ENCODE measurements at regions not wholly inside any gene's neighbourhood (a gene's known extent, or its start where the extent isn't known, plus 50 kb on each side); places are given as distances from the start of the nearest gene placed in this dataset.

- Histone ChIP-seq H3K27ac (no peak overlapping the region), H3K4me1 (no peaks in the 10 kb centered on the region), H3K4me3 (no peak overlapping the region), H3K27me3 (no peaks in the 10 kb centered on the region), H3K9me3 (no peaks in the 10 kb centered on the region), H3K36me3 (no peaks in the 10 kb centered on the region)
- DNase-seq (ENCODE audit: extremely low spot score in 2 of 2): no peak
- intact Hi-C loops (cut with DNase I): no loop called here
- TF ChIP-seq POLR2A (IDR thresholded peaks at IDR 0.05) (no peak), CTCF (IDR thresholded peaks at IDR 0.05) (no peak), POLR2AphosphoS5 (IDR thresholded peaks at IDR 0.05; ENCODE audit: insufficient read depth in 1 of 2, low read depth in 1 of 2) (no peak)
Observed at GRCh38 chr3:117234331-117234730, 524.8 kb downstream of the TUSC7 start.

- no peaks in the 10 kb centered on the region for H3K36me3 ChIP-seq
- no peak overlapping the region for H3K27ac ChIP-seq
- no peaks in the 10 kb centered on the region for H3K4me1 ChIP-seq
- H3K27me3 ChIP-seq: no peaks in the 10 kb centered on the region
- H3K9me3 ChIP-seq: no peaks in the 10 kb centered on the region
- H3K4me3 ChIP-seq: no peak overlapping the region
- intact Hi-C loops (cut with DNase I): no loop called here
- TF ChIP-seq POLR2A (IDR thresholded peaks at IDR 0.05) (no peak), CTCF (IDR thresholded peaks at IDR 0.05) (no peak), POLR2AphosphoS5 (IDR thresholded peaks at IDR 0.05; ENCODE audit: insufficient read depth in 1 of 2, low read depth in 1 of 2) (no peak)
- no peak for DNase-seq (ENCODE audit: extremely low spot score in 2 of 2)
Observed at GRCh38 chr3:117235304-117235703, 525.7 kb downstream of the TUSC7 start.

DNA sequence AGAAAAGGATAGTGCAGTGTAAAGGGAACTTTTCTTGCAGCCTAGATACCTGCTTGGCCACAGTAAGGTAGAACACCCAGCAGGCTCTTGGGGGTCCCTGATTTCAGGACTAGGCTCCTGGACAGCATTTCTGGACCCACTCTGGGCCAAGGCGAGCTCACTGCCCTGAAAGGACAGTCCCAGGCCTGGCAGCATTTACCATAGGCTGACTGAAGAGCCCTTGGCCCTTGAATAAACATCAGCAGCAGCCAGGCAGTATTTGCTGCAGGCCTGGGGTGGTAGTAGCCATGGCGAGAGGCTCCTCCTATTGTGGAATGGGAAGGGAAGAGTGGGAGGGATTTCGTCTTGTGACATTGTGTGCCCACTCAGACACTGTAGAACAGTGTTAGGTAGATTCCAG is 529.2 kb downstream of the TUSC7 start:
- Histone ChIP-seq H3K9me3 (no peaks in the 10 kb centered on the region), H3K27ac (no peak overlapping the region), H3K27me3 (no peaks in the 10 kb centered on the region), H3K4me1 (no peaks in the 10 kb centered on the region), H3K4me3 (no peak overlapping the region), H3K36me3 (no peaks in the 10 kb centered on the region)
- DNase-seq (ENCODE audit: extremely low spot score in 2 of 2): no peak
- intact Hi-C loops (cut with DNase I): no loop called here
- TF ChIP-seq CTCF (IDR thresholded peaks at IDR 0.05) (no peak), POLR2AphosphoS5 (IDR thresholded peaks at IDR 0.05; ENCODE audit: insufficient read depth in 1 of 2, low read depth in 1 of 2) (no peak), POLR2A (IDR thresholded peaks at IDR 0.05) (no peak)

- DNase-seq (ENCODE audit: extremely low spot score in 2 of 2): no peak
- Histone ChIP-seq H3K4me1 (no peaks in the 10 kb centered on the region), H3K27ac (no peak overlapping the region), H3K27me3 (no peaks in the 10 kb centered on the region), H3K9me3 (no peaks in the 10 kb centered on the region), H3K4me3 (no peak overlapping the region), H3K36me3 (no peaks in the 10 kb centered on the region)
- intact Hi-C loops (cut with DNase I): no loop called here
- TF ChIP-seq POLR2AphosphoS5 (IDR thresholded peaks at IDR 0.05; ENCODE audit: insufficient read depth in 1 of 2, low read depth in 1 of 2) (no peak), POLR2A (IDR thresholded peaks at IDR 0.05) (no peak), CTCF (IDR thresholded peaks at IDR 0.05) (no peak)
Observed at GRCh38 chr3:117243657-117244056, 534.1 kb downstream of the TUSC7 start.

DNA sequence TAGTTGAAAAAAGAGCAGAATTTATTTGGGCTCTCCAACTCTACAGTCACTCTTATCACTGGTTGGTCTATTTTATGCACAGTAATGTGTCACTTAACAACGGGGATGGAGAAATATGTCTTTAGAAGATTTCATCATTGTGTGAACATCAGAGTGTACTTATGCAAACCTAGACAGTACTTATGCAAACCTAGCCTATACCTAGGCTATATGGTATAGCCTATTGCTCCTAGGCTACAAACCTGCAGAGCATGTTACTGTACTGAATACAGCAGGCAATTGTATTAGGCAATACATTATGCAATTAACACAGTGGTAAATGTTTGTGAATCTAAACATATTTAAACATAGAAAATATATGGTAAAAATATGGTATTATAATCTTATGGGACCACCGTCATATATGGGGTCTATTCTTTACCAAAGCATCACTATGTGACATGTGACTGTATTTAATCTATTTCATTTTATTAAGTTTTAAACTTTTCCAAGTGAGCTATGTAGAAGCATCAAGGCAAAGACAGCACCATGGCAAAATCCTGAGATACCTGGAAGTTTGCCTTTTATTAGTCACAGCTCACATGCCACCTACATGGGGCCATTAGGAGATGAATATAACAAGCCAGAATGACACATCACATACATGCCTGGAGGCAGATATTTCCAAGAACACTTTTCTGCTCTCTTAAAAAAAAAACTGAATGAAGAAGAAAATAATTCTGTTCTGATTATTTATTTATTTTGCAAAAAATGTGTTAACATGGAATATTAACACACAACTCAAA is 537.4 kb downstream of the TUSC7 start:
- DNase-seq (ENCODE audit: extremely low spot score in 2 of 2): no peak
- H3K27ac ChIP-seq: no peak overlapping the region
- H3K9me3 ChIP-seq: no peaks in the 10 kb centered on the region
- H3K4me1 ChIP-seq: no peaks in the 10 kb centered on the region
- no peaks in the 10 kb centered on the region for H3K36me3 ChIP-seq
- intact Hi-C loops (cut with DNase I): no loop called here
- no peaks in the 10 kb centered on the region for H3K27me3 ChIP-seq
- H3K4me3 ChIP-seq: no peak overlapping the region
- TF ChIP-seq POLR2AphosphoS5 (IDR thresholded peaks at IDR 0.05; ENCODE audit: insufficient read depth in 1 of 2, low read depth in 1 of 2) (no peak), POLR2A (IDR thresholded peaks at IDR 0.05) (no peak), CTCF (IDR thresholded peaks at IDR 0.05) (no peak)
